Mucosa of descending colon (tissue), 3 donors: ENCODE measurements at regions not wholly inside any gene's neighbourhood (a gene's known extent, or its start where the extent isn't known, plus 50 kb on each side); places are given as distances from the start of the nearest gene placed in this dataset.

Source experiments
- ATAC-seq: fragments of 200-7000 bp; cut with Tn5 transposase; one replicate; pipeline ENCODE4 v1.9.1; 2020; ENCODE audit warnings: mild to moderate bottlenecking, moderate library complexity
- DNase-seq, 3 donors: peaks; one replicate each; pipeline ENCODE4 v3.0.0-alpha.2; 2020
- H3K36me3 ChIP-seq: fragments of 200-600 bp; one replicate; pipeline ENCODE4 v1.8.0; 2021; ENCODE audit warnings: low read depth, mild to moderate bottlenecking
- H3K4me1 ChIP-seq: fragments of 200-600 bp; one replicate; pipeline ENCODE4 v1.8.0; 2021; ENCODE audit warnings: low read depth, mild to moderate bottlenecking
- H3K4me3 ChIP-seq: fragments of 200-600 bp; one replicate; pipeline ENCODE4 v1.8.0; 2021; ENCODE audit warnings: mild to moderate bottlenecking
- H3K9me3 ChIP-seq: fragments of 200-600 bp; one replicate; pipeline ENCODE4 v1.8.0; 2021; ENCODE audit warnings: mild to moderate bottlenecking
- CTCF ChIP-seq: fragments of 200-600 bp; IDR thresholded peaks from one replicate; pipeline ENCODE4 v1.8.0; 2022; ENCODE audit warnings: antibody characterized with exemption, mild to moderate bottlenecking
- intact Hi-C, 2 donors: fragments of 100-400 bp; cut with DNase I in 1 of 2; cut with micrococcal nuclease in 1 of 2; formaldehyde crosslinking; loops; one replicate each; pipeline versions ENCODE4 v1.11.0 to v1.11.1; 2022; cut with DNase I, micrococcal nuclease
- donor health status: DM: no; HTN: no; CAD: no; lungs with moderate emphysema.
- donor health status: DM: no; HTN: no; CAD: no.
- donor health status: DM: no; HTN: yes; CAD: no.

GRCh38 chr15:61421470-61421869 is 192.4 kb upstream of the RORA start:
- H3K9me3 ChIP-seq: no peaks in the 10 kb centered on the region
- no peak for ATAC-seq
- H3K4me3 ChIP-seq: no peak overlapping the region
- TF ChIP-seq CTCF: no peak
- no peaks in the 10 kb centered on the region for H3K4me1 ChIP-seq
- intact Hi-C loops: no loop called here
- H3K36me3 ChIP-seq: no peaks in the 10 kb centered on the region
- DNase-seq: no peak

GRCh38 chr15:61420546-61420945 is 191.4 kb upstream of the RORA start:
- ATAC-seq: no peak
- intact Hi-C loops: no loop called here
- no peaks in the 10 kb centered on the region for H3K36me3 ChIP-seq
- no peaks in the 10 kb centered on the region for H3K4me1 ChIP-seq
- TF ChIP-seq CTCF: no peak
- H3K9me3 ChIP-seq: no peaks in the 10 kb centered on the region
- no peak overlapping the region for H3K4me3 ChIP-seq
- no peak for DNase-seq

DNA sequence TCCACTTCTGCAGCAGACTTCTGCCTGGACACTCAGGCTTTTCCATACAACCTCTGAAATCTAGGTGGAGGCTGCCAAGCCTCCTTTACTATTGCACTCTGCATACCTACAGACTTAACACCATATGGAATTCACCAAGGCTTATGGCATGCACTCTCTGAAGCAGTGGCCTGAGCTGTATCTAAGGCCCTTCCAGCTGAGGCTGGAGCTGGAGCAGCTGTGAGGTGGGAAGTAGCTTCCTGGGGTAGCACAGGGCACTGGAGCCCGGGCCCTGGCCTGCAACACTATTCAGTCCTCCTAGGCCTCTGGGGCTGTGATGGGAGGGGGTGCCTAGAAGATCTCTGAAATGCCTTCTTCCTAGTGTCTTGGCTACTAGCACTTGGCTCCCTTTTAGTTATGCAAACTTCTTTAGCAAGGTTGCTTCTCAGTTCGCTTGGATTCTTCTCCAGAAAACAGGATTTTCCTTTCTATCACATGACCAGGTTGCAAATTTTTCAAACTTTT is 186.6 kb upstream of the RORA start:
- DNase-seq (no peak), ATAC-seq (no peak)
- TF ChIP-seq CTCF: no peak
- no peaks in the 10 kb centered on the region for H3K4me1 ChIP-seq
- H3K4me3 ChIP-seq: no peak overlapping the region
- intact Hi-C loops: no loop called here
- H3K36me3 ChIP-seq: no peaks in the 10 kb centered on the region
- no peaks in the 10 kb centered on the region for H3K9me3 ChIP-seq

DNA sequence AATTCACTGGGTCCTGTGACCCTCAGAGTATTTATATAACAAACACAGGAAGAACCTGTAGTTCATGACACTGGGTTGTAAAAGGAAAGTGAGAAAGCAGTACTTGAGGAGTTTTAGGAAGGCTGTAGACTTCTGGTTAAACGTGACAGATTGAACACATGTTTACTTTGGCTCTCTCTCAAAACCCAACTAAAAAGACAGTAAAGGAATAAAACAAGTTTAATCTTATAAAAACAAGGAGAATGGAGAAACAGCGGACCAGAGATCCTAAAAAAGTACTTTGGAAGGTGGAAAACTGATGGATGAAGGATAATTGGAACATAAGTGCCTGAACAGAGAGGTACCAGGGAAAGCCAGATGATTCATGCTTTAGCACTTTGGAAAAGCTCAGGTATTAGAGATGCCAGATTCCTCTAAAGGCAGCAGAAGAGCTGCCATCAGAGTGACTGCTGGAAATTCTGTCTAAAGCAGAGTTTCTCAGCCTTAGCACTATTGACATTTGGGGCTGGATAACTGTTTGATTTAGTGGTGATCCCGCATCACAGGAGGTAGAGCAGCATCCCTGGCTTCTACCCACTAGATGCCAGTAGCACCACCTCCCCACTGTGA is 182.9 kb upstream of the RORA start:
- H3K36me3 ChIP-seq: no peaks in the 10 kb centered on the region

DNA sequence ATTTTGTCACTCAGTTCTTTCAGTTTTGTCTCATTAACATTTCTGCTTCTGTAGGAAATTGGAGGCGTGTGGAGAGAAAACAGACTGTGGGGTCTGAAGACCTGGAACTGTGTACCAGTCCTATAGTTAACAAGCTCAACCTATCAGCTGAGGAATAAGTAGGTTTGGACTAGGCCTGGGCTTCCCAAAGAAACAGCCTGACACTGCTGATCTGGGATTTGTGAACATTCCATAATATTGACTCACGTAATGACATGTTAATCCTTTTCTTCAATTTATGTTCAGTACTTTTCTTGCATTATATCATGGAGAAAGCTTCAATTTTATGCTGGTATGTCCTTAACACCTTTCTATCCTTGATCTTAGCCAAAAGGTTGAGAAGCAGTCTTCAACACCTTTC is 181.6 kb upstream of the RORA start:
- Histone ChIP-seq H3K4me3 (no peak overlapping the region), H3K4me1 (no peaks in the 10 kb centered on the region), H3K36me3 (no peaks in the 10 kb centered on the region), H3K9me3 (no peaks in the 10 kb centered on the region)
- no peak for TF ChIP-seq CTCF
- ATAC-seq: no peak
- intact Hi-C loops: no loop called here
- no peak for DNase-seq

More for the DNA sequence above, 182.9 kb upstream of the RORA start:
- no peak for TF ChIP-seq CTCF
- Histone ChIP-seq H3K4me3 (no peak overlapping the region), H3K9me3 (no peaks in the 10 kb centered on the region), H3K4me1 (no peaks in the 10 kb centered on the region)
- intact Hi-C loops: no loop called here
- ATAC-seq (no peak), DNase-seq (no peak)

DNA sequence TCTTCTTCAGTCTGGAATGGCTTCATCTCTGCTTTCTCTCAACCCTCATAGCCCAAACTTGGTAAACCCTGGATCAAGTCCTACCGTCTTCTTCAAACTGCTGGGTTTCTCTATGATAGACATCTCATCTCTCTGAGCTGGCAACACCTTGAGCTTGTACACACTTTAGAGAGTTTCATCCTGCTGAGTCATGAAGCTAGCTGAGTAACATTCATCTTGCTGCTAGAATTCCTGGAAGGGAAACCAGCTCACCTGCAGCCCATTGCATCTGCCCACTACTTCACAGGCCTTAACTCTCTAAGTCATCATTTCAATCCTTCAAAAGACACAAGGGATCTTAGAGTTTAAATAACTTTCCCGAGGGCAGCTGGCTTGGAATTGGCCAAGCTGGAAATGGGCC is 175.5 kb upstream of the RORA start:
- H3K4me1 ChIP-seq: no peaks in the 10 kb centered on the region
- intact Hi-C loops: no loop called here
- H3K9me3 ChIP-seq: no peaks in the 10 kb centered on the region
- H3K36me3 ChIP-seq: no peaks in the 10 kb centered on the region
- no peak for ATAC-seq
- no peak for TF ChIP-seq CTCF
- no peak for DNase-seq
- no peak overlapping the region for H3K4me3 ChIP-seq
